KG1 (cell line): ENCODE measurements at regions not wholly inside any gene's neighbourhood (a gene's known extent, or its start where the extent isn't known, plus 50 kb on each side); places are given as distances from the start of the nearest gene placed in this dataset.
"Not testable (repeated sequence)": the region's sequence is repeated elsewhere in the genome, so short reads cannot be mapped to it uniquely, and the experiment has no call there.

Source experiments
- DNase-seq: peaks from one replicate; lab custom pipeline; 2025; lab: John Stamatoyannopoulos, UW

DNA sequence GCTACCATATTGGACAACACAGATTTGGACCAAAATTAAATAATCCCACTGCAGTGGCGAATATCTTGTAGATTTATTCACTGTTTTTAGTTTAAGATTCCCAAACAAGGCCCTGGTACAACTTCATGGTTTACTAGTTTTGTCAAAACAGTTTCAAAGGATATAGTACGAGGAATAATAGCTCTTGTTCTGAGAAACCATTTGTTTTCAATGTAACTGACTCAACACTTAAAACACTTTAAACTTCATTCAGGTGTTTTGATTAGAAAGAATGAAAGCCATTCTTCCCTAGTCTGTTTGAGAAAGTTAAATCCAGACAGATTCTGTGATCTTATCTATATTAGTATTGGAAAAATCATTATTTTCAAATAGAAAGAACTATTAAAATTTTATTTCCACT is 276.4 kb upstream of the MKLN1 start:
- DNase-seq = no peak

DNA sequence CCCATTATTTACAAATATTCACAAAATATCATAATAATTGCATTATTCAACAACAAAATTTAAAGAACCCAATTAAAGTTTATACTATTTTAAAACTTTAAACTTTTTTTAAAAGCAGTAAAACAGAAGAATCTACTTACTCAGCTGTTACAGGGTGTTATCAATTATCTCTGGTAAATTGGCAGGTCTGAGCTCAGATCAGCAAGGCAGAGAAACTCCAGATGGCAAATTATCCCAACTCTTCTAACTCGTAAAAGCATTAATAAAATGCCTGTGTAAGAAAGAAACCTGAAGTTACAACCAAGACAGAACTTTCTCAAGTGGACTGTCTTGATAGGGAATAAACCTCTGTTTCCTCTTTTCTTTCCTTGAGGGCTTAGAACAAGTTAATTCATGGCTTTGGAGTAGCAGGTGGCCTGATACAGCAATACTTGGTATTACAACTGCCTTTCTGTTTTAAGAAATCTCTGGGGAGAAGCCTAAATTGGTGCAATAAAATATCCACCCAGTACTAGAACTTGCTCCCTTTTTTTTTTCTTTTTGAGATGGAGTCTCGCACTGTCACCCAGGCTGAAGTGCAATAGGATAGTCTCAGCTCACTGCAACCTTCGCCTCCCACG is 275.3 kb upstream of the MKLN1 start:
- no peak for DNase-seq

DNA sequence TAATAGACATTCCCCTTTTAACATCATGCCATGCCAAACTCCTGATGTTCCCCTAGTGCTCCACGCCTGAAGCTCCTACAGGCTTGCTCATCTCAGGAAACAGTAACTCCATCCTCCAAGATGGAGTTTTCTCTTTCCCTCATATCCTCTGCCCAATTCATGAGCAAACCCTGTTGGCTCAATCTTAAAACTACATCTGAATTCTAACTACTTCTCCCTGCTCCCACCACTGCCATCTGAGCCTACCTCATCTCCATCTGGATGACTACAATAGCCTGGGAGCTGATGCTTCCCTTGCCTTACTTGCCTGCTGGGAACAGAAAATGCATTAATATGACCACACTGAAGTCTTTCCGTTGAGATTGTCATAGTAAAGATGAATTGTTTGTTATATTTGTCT is 271.7 kb upstream of the MKLN1 start:
- no peak for DNase-seq

DNA sequence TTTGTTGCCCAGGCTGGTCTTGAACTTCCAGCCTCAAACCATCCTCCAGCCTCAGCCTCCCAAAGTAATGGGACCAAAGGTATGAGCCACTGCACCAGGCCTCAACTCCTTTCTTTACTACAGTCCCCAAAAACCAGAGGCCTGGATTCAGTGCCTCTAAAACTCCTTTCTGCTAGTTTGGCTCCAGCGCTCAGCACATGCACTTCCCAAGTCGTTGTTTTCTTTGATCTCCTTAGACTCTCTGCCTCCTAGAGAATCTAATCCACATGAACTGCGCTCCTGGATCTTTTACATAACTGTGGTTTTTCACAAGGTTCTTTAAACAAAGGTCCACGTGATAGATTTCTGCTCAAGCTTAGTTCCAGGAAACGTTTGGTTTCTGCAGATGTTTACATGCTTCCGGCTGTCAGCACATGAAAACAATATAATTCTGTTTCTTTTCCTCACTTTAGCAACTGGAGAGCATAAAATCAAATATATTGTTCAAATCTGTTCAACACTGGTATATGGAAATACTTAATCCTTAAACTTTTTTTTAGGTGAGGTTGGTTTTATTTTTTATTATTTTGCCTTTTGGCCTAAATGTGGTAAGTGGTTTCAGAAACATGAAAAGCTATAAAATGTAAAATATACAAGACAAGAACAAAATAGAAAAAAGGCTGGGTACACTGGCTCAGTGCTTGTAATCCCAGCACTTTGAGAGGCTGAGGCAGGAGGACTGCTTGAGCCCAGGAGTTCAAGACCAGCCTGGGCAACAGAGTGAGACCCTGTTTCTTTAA is 270.5 kb upstream of the MKLN1 start:
- peak; percentile 25 for DNase-seq

DNA sequence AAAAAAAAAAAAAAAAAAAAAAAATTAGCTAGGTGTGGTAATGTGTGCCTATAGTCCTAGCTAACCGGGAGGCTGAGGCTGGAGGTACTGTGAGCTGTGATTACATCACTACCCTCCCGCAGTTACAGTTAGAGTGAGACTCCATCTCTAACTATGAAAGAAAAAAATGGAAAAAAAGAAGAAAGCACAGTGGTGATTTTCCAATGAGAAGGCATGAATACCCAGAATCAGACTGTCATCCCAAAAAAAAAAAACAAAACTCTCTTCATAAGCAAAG is 269.9 kb upstream of the MKLN1 start:
- DNase-seq = no peak

DNA sequence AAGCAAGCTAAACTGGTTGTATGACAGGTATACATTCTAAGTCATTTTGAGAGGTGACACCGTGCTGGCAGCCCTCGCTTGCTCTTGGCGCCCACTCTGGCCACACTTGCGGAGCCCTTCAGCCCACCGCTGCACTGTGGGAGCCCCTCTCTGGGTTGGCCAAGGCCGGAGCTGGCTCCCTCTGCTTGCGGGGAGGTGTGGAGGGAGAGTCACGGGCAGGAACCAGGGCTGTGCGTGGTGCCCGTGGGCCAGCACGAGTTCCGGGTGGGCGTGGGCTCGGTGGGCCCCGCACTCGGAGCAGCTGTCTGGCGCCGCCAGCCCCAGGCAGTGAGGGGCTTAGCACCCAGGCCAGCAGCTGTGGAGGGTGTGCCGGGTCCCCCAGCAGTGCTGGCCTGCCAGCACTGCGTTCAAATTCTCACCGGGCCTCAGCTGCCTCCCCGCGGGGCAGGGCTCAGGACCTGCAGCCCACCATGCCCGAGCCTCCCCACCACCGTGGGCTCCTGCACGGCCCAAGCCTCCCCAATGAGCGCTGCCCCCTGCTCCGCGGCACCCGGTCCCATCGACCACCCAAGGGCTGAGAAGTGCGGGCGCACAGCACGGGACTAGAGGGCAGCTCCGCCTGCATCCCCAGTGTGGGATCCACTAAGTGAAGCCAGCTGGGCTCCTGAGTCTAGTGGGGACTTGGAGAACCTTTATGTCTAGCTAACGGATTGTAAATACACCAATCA is 269.0 kb upstream of the MKLN1 start:
- not testable (repeated sequence) for DNase-seq

DNA sequence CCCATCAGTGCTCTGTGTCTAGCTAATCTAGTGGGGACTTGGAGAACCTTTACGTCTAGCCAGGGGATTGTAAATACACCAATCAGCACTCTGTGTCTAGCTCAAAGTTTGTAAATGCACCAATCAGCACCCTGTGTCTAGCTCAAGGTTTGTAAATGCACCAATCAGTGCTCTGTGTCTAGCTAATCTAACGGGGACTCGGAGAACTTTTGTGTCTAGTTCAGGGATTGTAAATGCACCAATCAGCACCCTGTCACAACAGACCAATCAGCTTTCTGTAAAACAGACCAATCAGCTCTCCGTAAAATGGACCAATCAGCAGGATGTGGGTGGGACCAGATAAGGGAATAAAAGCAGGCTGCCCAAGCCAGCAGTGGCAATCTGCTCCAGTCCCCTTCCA is 268.3 kb upstream of the MKLN1 start:
- DNase-seq = not testable (repeated sequence)

DNA sequence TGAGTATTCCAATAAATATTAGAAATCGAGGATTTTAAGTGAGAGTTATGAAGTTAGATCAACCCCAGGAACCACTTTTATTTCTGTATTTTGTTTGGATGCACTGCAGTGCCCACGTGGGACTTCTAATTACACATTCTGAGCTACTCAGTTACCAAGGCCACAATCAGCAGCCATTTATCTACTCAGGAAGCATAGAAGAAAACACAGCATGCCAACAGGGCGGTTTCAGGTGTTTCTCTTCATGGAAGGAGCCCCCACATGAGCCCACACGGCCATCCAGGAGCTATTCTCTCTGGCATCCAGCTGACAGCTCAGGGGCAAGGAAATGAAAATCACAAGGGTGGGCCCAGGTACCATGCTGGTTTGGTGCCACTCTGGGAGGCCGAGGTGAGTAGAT is 266.5 kb upstream of the MKLN1 start:
- DNase-seq = no peak

DNA sequence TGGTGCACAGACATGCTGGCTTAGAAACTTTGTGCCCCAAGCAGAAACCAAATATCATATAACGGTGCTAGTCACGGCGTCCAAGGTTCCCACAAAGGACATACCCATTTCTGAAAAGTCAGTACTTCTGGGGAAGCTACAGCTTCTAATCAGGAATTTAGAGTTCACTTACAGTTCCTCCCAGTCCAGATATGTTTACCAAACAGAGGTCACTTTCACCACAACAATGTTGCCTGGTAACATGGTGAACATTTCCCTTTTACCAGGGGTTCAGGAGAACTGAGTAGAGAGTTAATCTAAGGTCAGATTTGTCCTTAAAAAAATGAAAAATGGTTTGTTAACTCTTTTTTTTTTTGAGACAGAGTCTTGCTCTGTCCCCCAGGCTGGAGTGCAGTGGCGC is 265.9 kb upstream of the MKLN1 start:
- DNase-seq = no peak

DNA sequence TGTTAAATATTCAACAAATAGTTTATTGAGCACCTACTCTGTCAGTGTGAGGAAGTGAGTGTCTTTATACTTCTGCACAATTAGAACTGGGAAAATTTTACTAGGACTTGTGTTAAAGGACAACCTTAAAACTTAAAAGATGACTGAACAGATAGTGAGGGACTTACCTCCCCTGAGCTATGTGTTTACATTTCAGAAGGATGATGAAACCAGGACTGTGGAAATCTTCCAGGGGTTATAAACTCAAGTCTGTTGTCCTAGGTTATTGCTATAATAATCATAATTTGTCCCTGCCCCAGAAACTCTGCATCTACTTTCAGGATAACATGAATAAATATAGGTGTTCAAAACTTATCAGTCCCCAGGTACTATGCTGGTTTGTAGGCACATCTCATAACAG is 261.0 kb upstream of the MKLN1 start:
- DNase-seq = no peak

DNA sequence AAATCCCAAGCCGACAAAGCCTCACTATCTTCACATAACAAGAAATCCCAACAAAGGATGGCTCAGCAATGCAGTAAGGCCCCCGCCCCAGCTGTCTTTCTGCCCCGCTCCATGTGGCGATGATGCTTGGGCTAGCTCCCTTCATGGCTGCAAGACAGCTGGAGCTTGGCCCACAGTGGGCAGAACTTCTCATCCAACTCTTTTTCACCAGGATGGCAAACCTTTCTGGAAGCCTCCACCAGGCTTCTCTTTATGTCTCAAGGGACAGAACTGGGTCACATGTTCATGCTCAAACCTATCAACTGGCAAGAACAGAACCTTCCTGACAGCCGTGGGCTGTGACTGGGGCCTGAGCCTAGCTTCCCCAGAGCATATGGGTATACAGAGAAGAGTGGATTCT is 260.5 kb upstream of the MKLN1 start:
- DNase-seq = no peak

DNA sequence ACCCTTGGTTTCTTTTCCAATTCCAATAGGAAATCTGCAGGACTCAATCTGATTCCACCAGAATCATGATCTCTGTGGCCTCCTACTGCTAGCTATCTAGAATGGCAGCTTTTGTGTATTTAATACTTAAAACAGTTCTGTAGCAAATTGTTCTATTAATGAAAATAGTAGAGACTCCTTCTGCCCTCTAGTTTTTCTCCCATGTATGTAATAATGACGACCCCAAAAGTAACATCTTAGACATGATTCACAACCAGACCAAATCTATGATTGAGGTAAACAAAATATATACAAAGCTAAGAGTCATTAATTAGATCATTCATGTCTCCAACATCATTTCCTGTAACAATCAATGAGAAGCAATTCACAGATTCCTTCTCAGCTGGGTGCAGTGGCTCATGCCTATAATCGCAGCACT is 259.1 kb upstream of the MKLN1 start:
- no peak for DNase-seq

DNA sequence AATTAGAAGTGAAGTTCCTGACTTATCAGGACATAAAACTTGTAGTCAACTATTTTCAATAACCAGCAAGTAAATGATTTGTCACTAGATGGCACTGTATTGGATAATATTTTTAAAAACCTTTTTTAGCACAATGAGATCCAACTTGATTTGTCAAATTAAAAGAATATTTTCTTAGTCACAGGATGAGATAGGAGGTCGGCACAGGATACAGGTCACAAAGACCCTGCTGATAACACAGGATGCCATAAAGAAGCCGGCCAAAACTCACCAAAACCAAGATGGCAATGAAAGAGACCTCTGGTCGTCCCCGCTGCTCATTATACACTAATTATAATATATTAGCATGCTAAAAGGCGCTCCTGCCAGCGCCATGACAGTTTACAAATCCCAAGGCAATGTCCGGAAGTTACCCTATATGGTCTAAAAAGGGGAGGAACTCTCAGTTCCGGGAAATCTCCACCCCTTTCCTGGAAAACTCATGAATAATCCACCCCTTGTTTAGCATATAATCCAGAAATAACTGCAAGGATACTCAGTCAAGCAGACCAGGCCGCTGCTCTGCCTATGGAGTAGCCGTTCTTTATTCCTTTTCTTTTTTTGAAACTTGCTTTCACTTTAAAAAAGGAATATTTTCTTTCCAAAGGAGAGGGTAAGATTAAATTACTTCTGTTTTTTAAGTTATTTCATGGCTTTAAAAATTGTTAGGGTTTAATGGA is 255.7 kb upstream of the MKLN1 start:
- DNase-seq = peak; percentile 23

DNA sequence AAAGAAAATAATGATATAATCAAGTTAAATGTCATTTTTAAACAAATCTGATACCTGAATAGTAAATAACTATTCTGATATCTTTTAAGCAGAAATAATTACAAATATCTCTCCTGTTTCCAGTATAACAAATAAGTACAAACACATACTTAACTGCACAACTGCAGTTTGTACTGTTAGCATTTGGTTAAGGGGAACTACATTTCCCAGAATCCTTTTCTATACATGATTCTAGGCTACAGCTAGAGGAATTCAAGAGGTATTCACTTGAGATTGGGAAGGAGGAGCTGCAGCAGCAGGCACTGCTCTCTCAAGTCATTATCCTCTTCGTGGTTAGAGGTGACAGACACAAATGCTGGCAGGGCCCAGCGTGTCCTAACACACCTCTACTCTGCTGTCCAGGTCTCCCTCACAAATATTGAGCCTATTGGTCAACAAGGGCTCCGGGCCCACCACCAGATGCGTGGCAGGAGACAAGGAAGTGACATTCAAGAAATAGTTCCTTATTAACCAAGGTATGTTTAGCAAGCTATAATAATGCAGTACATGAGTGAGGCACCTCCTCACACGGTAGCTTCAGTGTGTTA is 255.1 kb upstream of the MKLN1 start:
- DNase-seq = no peak

DNA sequence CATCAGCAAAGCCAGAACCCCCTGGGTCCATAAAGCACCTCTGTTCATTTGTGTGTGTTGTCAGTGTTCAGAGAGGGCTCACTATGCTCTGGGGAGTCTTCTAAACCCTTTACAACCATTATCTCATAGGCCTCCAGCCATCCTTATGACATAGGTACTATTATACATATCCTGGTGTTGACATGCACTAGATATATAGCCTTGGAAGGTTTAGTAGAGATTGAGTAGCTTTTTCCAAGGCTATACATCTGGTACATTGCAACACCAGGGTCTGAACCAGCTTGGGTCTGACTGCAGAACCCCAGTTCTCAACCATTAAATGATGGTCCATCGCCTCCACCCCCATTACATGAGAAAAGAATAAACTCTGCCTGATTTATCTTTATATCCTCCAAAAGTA is 253.6 kb upstream of the MKLN1 start:
- DNase-seq = no peak

DNA sequence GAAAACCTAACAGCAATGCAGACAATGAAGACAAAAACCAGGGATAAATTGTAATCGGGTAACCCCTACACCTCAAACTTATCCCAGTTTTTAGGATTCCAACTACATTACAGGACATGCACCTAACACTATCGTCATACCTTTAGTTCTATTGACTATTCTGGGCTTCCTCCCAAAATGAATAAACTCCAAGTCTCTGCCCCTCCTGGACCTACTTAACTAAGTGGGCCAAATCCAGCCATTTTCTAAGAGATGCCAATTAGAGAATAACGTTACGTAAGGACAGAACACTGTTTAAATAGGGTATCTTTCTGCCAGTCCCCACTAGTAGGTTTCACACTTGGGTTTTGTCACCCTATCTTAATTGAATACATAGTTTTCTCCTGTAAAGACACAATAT is 253.1 kb upstream of the MKLN1 start:
- DNase-seq = no peak

DNA sequence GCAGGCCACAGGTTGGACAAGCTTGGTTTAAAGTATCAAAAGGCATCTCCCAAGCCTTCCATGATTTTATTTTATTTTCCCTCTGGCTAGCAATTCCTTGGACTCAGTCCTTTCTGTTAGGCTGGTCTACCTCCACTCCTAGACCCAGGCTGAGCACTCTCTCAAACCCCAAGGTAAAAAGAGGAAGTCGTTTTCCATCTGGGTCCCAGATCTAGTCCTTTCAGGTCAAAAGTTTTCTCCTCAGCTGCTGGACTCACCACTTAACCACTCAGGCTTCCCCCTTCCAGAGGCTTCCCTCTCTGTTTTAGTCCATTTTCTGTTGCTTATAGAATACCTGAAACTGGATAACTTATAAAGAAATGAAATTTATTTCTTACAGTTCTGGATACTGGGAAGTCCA is 252.3 kb upstream of the MKLN1 start:
- DNase-seq = no peak

DNA sequence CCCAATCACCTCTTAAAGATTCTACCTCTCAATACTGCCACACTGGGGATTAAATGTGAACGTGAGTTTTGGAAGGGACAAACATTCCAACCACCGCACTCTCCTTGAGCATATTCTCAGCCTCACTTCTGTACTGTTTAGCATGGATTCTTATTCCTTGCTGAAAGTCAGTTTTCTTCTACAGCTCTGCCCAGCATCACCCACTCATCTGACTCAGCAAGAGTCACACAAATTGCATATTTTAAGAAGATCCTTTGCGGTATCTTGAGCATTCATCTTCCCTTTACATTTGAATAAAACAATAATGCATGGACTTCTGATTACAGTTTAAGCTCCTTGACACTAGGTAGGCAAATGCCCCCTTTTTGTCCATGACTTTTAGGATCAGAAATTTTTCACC is 251.6 kb upstream of the MKLN1 start:
- no peak for DNase-seq

DNA sequence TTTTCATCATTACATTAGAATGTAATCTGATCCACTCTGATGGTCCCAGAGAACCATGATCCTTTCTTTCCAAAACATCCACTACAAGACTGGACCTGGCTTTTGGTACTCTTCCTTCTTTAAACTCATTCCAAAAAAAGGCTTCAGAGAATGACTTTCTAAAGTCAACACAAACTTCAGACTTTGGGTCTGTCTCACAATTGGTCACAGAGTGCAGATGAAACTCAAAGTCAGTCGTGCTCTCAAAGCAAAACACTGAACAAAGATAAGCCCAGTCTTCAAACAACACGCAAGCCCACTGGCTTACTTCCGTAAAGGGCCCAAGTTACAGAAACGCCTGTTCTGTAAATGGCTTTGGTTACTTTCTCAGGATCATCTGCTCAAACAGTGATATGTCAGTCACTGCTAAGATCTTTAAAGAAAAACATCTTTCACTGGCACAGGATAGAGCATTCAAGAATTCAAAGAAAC is 250.9 kb upstream of the MKLN1 start:
- DNase-seq = no peak

DNA sequence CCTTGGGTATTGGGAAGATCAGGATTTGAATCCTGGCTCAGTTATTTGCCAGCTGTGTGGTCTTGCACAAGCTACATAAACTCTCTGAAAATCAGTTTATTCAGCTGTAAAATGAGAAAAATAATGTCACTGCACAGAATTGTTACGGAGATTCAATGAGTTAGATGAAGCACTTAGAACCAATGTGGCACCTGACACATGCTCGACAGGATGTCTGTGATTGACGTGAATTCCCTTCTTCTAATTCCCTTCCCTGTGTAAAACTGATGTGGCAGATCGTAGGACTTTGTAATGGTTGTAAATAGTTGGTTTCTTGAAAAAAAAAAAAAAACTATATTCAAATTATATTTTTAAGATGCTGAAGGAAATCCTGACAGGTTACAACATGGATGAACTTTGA is 249.9 kb upstream of the MKLN1 start:
- DNase-seq = no peak

DNA sequence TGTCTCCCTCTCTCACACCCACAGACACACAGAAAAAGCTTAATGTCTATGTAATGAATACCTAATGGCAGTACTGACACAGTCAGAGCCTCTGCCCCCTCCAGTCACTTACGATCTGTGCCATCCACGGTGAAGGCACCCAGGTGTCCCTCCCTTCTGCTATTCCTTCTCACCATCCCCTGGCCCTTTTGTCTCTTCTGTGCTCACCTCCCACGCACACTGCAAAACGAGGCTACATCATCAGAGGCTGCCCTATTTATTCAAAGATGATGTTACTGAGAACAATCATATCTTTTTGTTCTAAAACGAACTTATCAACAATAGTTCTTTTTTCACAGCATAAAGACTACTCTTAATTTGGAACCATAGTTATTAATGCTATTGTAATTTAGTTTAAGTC is 246.9 kb upstream of the MKLN1 start:
- DNase-seq = no peak

DNA sequence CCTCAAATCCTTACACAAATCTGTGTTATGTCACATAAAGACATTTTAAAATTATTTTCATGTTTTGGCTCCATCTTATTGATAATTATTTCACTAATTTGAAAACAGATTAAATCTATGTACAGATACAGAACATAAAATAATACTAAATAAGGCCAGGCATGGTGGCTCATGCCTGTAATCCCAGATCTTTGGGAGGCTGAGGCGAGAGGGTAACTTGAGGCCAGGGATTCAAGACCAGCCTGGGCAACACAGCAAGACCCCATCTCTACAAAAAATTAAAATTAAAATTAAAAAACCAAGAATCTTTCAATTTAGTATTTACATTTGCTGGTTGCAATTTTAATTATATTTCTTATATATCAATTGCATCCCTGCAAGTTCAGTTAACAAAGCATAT is 246.4 kb upstream of the MKLN1 start:
- no peak for DNase-seq
